Trophoblast cell (in vitro differentiated cells and primary cell): ENCODE measurements at regions not wholly inside any gene's neighbourhood (a gene's known extent, or its start where the extent isn't known, plus 50 kb on each side); places are given as distances from the start of the nearest gene placed in this dataset.

ENCODE experiments used
- DNase-seq, 2 donors: peaks; one replicate each; pipeline ENCODE4 v3.0.0-alpha.2; 2016
- H2AFZ ChIP-seq: 2 replicates; pipeline ENCODE4 v1.6.1; 2013; ENCODE audit warnings: low read length, moderate library complexity, mild to moderate bottlenecking; ENCODE audit not compliant: insufficient read depth, poor library complexity
- H2AK5ac ChIP-seq: 2 replicates; pipeline ENCODE4 v1.6.1; 2013; ENCODE audit warnings: mild to moderate bottlenecking, low read length
- H2BK120ac ChIP-seq: 2 replicates; pipeline ENCODE4 v1.6.1; 2013; ENCODE audit warnings: low read length, mild to moderate bottlenecking, moderate library complexity; ENCODE audit not compliant: insufficient read depth, poor library complexity
- H2BK12ac ChIP-seq: 2 replicates; pipeline ENCODE4 v1.6.1; 2013; ENCODE audit warnings: mild to moderate bottlenecking, low read length, moderate library complexity
- H2BK5ac ChIP-seq: 2 replicates; pipeline ENCODE4 v1.6.1; 2013; ENCODE audit warnings: low read length, low read depth, moderate library complexity, mild to moderate bottlenecking; ENCODE audit not compliant: poor library complexity
- H3K14ac ChIP-seq: 2 replicates; pipeline ENCODE4 v1.6.1; 2013; ENCODE audit warnings: mild to moderate bottlenecking, low read length
- H3K18ac ChIP-seq: 2 replicates; pipeline ENCODE4 v1.6.1; 2013; ENCODE audit warnings: mild to moderate bottlenecking, low read length
- H3K23ac ChIP-seq: 2 replicates; pipeline ENCODE4 v1.6.1; 2013; ENCODE audit warnings: low read length
- H3K27ac ChIP-seq: 2 replicates; pipeline ENCODE4 v1.5.1; 2013; ENCODE audit warnings: low read depth, mild to moderate bottlenecking, inconsistent platforms, low read length, moderate library complexity
- H3K27me3 ChIP-seq: 2 replicates; pipeline ENCODE4 v1.6.1; 2013; ENCODE audit warnings: inconsistent platforms, mild to moderate bottlenecking, low read length, moderate library complexity; ENCODE audit not compliant: insufficient read depth
- H3K36me3 ChIP-seq, 2 experiments: 1 replicate in 1 of 2; 2 replicates in 1 of 2; pipeline ENCODE4 v1.6.1; 2013; ENCODE audit warnings: low read length in 2 of 2, mild to moderate bottlenecking in 2 of 2, moderate library complexity in 1 of 2; ENCODE audit not compliant: insufficient read depth in 2 of 2, control insufficient read depth in 1 of 2
- H3K4ac ChIP-seq: 2 replicates; pipeline ENCODE4 v1.6.1; 2013; ENCODE audit warnings: low read depth, mild to moderate bottlenecking, low read length, moderate library complexity
- H3K4me1 ChIP-seq, 2 experiments: 1 replicate in 1 of 2; 2 replicates in 1 of 2; pipeline ENCODE4 v1.6.1; 2013; ENCODE audit warnings: low read length in 2 of 2, mild to moderate bottlenecking in 2 of 2, moderate library complexity in 1 of 2; ENCODE audit not compliant: insufficient read depth in 2 of 2, control insufficient read depth in 1 of 2
- H3K4me2 ChIP-seq: 2 replicates; pipeline ENCODE4 v1.6.1; 2013; ENCODE audit warnings: inconsistent platforms, mild to moderate bottlenecking, low read length, moderate library complexity
- H3K4me3 ChIP-seq: 2 replicates; pipeline ENCODE4 v1.5.1; 2013; ENCODE audit warnings: mild to moderate bottlenecking, low read depth, low read length, inconsistent platforms
- H3K79me1 ChIP-seq: one replicate; pipeline ENCODE4 v1.6.1; 2013; ENCODE audit warnings: low read length
- H3K79me2 ChIP-seq: 2 replicates; pipeline ENCODE4 v1.6.1; 2013; ENCODE audit warnings: low read length, mild to moderate bottlenecking; ENCODE audit not compliant: control insufficient read depth, insufficient read depth, poor library complexity
- H3K9ac ChIP-seq: 2 replicates; pipeline ENCODE4 v1.6.1; 2013; ENCODE audit warnings: mild to moderate bottlenecking, low read length
- H3K9me3 ChIP-seq: 2 replicates; pipeline ENCODE4 v1.6.1; 2013; ENCODE audit warnings: low read depth, mild to moderate bottlenecking, control low read depth, inconsistent platforms, low read length; ENCODE audit not compliant: insufficient read depth
- H4K12ac ChIP-seq: 2 replicates; pipeline ENCODE4 v1.6.1; 2013; ENCODE audit warnings: low read depth, mild to moderate bottlenecking, low read length, moderate library complexity
- H4K8ac ChIP-seq: 2 replicates; pipeline ENCODE4 v1.6.1; 2013; ENCODE audit warnings: low read depth, mild to moderate bottlenecking, low read length, moderate library complexity
- H4K91ac ChIP-seq: one replicate; pipeline ENCODE4 v1.6.1; 2013; ENCODE audit warnings: low read depth, mild to moderate bottlenecking, low read length, moderate library complexity
- WGBS: extraction: QIAGEN DNeasy Blood & Tissue Kit; methylation state at CpG from one replicate; pipeline ENCODE4 v1.1.7; 2013; ENCODE audit warnings: missing lambda C conversion rate; ENCODE audit not compliant: insufficient read length, insufficient coverage; ENCODE audit errors: extremely low coverage; 5-methylcytosine and 5-hydroxymethylcytosine counted together

DNA sequence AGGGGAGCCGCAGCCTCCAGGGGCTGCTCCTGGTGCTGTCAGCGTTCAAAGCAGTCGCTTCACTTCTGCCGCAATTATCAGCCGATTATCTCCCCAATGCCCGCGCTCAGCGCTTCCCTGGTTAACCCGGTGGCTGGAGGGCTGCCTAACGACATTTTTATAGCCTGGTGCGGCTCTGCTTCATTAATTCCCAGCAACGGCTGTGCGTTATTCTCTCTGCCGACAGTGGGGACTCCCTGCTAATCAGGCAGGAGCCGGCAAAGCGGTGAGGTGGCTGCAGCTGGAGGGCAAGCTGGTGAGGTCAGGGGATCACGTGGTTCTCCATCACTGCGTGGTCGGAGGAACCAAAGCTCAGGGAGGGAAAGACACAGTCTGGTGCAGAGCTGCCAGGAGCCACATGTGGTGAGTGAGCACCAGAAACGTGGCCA is 62.9 kb downstream of the GLRX5 start:
- WGBS = no CpG with 5 or more reads among the region's 20 CpGs
- Histone ChIP-seq H3K79me2 (no peaks in the 10 kb centered on the region), H3K18ac (no peak overlapping the region), H3K9ac (no peak overlapping the region), H2BK12ac (no peak overlapping the region), H2AFZ (no peak overlapping the region), H3K4me1 (peaks cover 2 to 5% of the 10 kb centered on the region in 2 experiments), H3K27ac (no peak overlapping the region), H3K4me3 (no peak overlapping the region), H3K9me3 (no peaks in the 10 kb centered on the region), H3K4me2 (peak overlapping the region; percentile 58), H3K14ac (no peak overlapping the region), H3K23ac (no peak overlapping the region), H3K27me3 (no peaks in the 10 kb centered on the region), H2BK120ac (no peak overlapping the region), H4K8ac (no peak overlapping the region), H3K4ac (no peak overlapping the region), H3K36me3 (no peaks in the 10 kb centered on the region), H2AK5ac (no peak overlapping the region), H4K91ac (no peak overlapping the region), H4K12ac (no peak overlapping the region), H2BK5ac (no peak overlapping the region), H3K79me1 (no peaks in the 10 kb centered on the region)
- peak in 1 of 2 donors; percentile 10 for DNase-seq

DNA sequence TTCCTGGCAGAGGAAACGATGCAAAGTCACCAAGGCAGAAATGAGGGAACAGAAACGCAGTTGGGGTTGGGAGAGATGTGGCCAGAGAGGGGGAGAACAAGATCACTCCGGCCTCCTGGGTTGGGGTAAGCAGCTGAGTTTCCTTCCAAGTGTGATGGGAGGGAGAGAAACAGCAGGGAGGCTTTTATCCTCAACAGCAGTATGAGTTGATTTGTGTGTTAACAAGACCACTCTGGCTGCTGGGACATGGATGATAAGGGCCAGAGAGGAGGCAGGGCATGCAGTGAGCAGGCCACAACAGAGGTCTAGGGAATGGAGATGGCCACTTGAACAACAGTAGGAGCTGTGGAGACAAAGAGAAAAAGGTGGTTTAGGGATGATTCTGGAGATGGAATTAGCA is 66.8 kb downstream of the GLRX5 start:
- no peak overlapping the region for H4K12ac ChIP-seq
- no peaks in the 10 kb centered on the region for H3K27me3 ChIP-seq
- no peak overlapping the region for H3K27ac ChIP-seq
- H3K18ac ChIP-seq = no peak overlapping the region
- no peak overlapping the region for H3K4me2 ChIP-seq
- H3K4me3 ChIP-seq = no peak overlapping the region
- H3K9me3 ChIP-seq = no peaks in the 10 kb centered on the region
- H3K79me1 ChIP-seq = no peaks in the 10 kb centered on the region
- H2BK12ac ChIP-seq = no peak overlapping the region
- H3K9ac ChIP-seq = no peak overlapping the region
- no peak overlapping the region for H2AK5ac ChIP-seq
- H3K36me3 ChIP-seq = no peaks in the 10 kb centered on the region
- H3K79me2 ChIP-seq = no peaks in the 10 kb centered on the region
- no peak overlapping the region for H3K23ac ChIP-seq
- H2BK120ac ChIP-seq = no peak overlapping the region
- DNase-seq = no peak
- WGBS = no CpG with 5 or more reads among the region's 3 CpGs
- H2AFZ ChIP-seq = no peak overlapping the region
- no peak overlapping the region for H3K4ac ChIP-seq
- no peak overlapping the region for H4K8ac ChIP-seq
- H4K91ac ChIP-seq = no peak overlapping the region
- no peak overlapping the region for H3K14ac ChIP-seq
- H3K4me1 ChIP-seq = peaks cover 2 to 5% of the 10 kb centered on the region in 2 experiments
- no peak overlapping the region for H2BK5ac ChIP-seq

DNA sequence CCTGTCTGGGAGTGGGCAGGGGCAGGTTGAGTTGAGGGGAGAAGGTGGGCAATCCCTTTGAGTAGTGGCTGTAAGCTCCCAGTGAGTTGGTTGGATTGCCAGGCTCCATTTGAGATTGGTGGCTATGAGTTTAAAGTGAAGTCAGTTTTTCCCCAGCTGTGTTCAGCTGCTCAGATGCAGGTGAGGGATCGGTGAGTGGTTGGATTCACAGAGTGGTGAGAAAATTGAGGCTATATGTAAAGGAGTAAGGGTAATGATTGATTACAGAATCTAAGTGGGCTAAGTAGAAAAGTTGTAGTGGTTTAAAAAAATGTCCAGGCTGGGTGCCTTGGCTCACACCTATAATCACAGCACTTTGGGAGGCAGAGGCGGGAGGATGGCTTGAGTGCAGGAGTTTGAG is 68.6 kb downstream of the GLRX5 start:
- H2AK5ac ChIP-seq = no peak overlapping the region
- no peaks in the 10 kb centered on the region for H3K4me1 ChIP-seq
- no peaks in the 10 kb centered on the region for H3K36me3 ChIP-seq
- H3K79me1 ChIP-seq = no peaks in the 10 kb centered on the region
- no peaks in the 10 kb centered on the region for H3K27me3 ChIP-seq
- no peak overlapping the region for H2BK12ac ChIP-seq
- no peak overlapping the region for H3K18ac ChIP-seq
- no peak overlapping the region for H4K91ac ChIP-seq
- no peak overlapping the region for H4K12ac ChIP-seq
- DNase-seq = no peak
- H3K4ac ChIP-seq = no peak overlapping the region
- H3K14ac ChIP-seq = no peak overlapping the region
- H2BK5ac ChIP-seq = no peak overlapping the region
- H3K79me2 ChIP-seq = no peaks in the 10 kb centered on the region
- H2AFZ ChIP-seq = no peak overlapping the region
- H4K8ac ChIP-seq = no peak overlapping the region
- no peaks in the 10 kb centered on the region for H3K9me3 ChIP-seq
- no peak overlapping the region for H3K4me2 ChIP-seq
- WGBS = no CpG with 5 or more reads among the region's 2 CpGs
- H3K4me3 ChIP-seq = no peak overlapping the region
- no peak overlapping the region for H3K23ac ChIP-seq
- H2BK120ac ChIP-seq = no peak overlapping the region
- no peak overlapping the region for H3K27ac ChIP-seq
- no peak overlapping the region for H3K9ac ChIP-seq

DNA sequence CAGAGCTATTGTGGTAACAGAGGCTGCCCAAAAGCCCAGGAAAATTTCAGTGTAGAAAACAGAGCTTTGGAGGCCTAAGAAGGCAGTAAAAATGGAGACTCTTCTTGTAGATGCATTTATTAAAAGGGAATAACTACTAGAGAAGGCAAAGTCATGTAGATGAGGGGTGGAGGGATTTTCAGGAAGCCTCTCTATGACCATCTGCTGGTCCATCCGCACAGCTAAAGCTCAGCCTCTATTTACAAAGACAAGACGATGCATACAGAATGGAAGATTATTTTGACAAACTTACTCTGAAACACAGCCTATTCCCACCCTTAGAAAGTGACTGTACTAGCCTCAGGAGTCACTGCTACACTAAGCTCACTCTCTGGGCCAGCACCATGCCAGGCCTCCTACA is 71.4 kb downstream of the GLRX5 start:
- Histone ChIP-seq H3K23ac (no peak overlapping the region), H3K4me3 (no peak overlapping the region), H3K18ac (no peak overlapping the region), H3K4me2 (no peak overlapping the region), H3K9ac (no peak overlapping the region), H3K4me1 (no peaks in the 10 kb centered on the region), H3K36me3 (no peaks in the 10 kb centered on the region), H3K9me3 (no peaks in the 10 kb centered on the region), H2BK5ac (no peak overlapping the region), H2BK12ac (no peak overlapping the region), H3K79me1 (no peaks in the 10 kb centered on the region), H2AK5ac (no peak overlapping the region), H4K91ac (no peak overlapping the region), H2BK120ac (no peak overlapping the region), H2AFZ (no peak overlapping the region), H3K14ac (no peak overlapping the region), H4K8ac (no peak overlapping the region), H3K27me3 (no peaks in the 10 kb centered on the region), H3K79me2 (no peaks in the 10 kb centered on the region), H3K27ac (no peak overlapping the region), H4K12ac (no peak overlapping the region), H3K4ac (no peak overlapping the region)
- no peak for DNase-seq
- no CpG with 5 or more reads among the region's 2 CpGs for WGBS
